ENCODE measurements at regions not wholly inside any gene's neighbourhood (a gene's known extent, or its start where the extent isn't known, plus 50 kb on each side); places are given as distances from the start of the nearest gene placed in this dataset.

- Histone ChIP-seq H3K4me1 (ENCODE audit: control insufficient read depth in 5 of 5, insufficient read depth in 5 of 5, low read length in 5 of 5) (no peaks in the 10 kb centered on the region), H3K9ac (ENCODE audit: insufficient read depth in 1 of 2, low read length in 2 of 2) (no peak overlapping the region), H3K27ac (ENCODE audit: low read depth in 1 of 2, low read length in 1 of 2) (no peak overlapping the region), H3K4me3 (no peak overlapping the region), H3K27me3 (ENCODE audit: control insufficient read depth in 3 of 3, insufficient read depth in 3 of 3, low read length in 2 of 3) (no peaks in the 10 kb centered on the region), H3K9me3 (ENCODE audit: control insufficient read depth in 4 of 4, insufficient read depth in 3 of 4, low read length in 3 of 4) (no peaks in the 10 kb centered on the region), H3K36me3 (ENCODE audit: control insufficient read depth in 4 of 4, insufficient read depth in 4 of 4, low read length in 4 of 4) (no peaks in the 10 kb centered on the region)
- WGBS, 2 donors: 64 to 83% methylated on average over 2 of the region's 2 CpGs
- TF ChIP-seq CTCF (IDR thresholded peaks at IDR 0.05; ENCODE audit: control extremely low read depth, extremely low read depth): no peak
- ATAC-seq (ENCODE audit: insufficient read depth, low FRiP score) (no peak), DNase-seq (no peak)
Observed at GRCh38 chr5:115372146-115372545, 75.7 kb upstream of the CCDC112 start.

GRCh38 chr5:115369430-115370144 is 73.1 kb upstream of the CCDC112 start:
- Histone ChIP-seq H3K36me3 (ENCODE audit: control insufficient read depth in 4 of 4, insufficient read depth in 4 of 4, low read length in 4 of 4) (no peaks in the 10 kb centered on the region), H3K4me1 (ENCODE audit: control insufficient read depth in 5 of 5, insufficient read depth in 5 of 5, low read length in 5 of 5) (no peaks in the 10 kb centered on the region), H3K9me3 (ENCODE audit: control insufficient read depth in 4 of 4, insufficient read depth in 3 of 4, low read length in 3 of 4) (no peaks in the 10 kb centered on the region), H3K4me3 (no peak overlapping the region), H3K27ac (ENCODE audit: low read depth in 1 of 2, low read length in 1 of 2) (no peak overlapping the region), H3K27me3 (ENCODE audit: control insufficient read depth in 3 of 3, insufficient read depth in 3 of 3, low read length in 2 of 3) (no peaks in the 10 kb centered on the region), H3K9ac (ENCODE audit: insufficient read depth in 1 of 2, low read length in 2 of 2) (no peak overlapping the region)
- TF ChIP-seq CTCF (IDR thresholded peaks at IDR 0.05; ENCODE audit: control extremely low read depth, extremely low read depth): no peak
- WGBS, 2 donors: 93 to 94% methylated on average over 12 of the region's 12 CpGs
- DNase-seq (no peak), ATAC-seq (ENCODE audit: insufficient read depth, low FRiP score) (no peak)

- ATAC-seq (ENCODE audit: insufficient read depth, low FRiP score): no peak
Observed at GRCh38 chr5:115366223-115366622, 69.8 kb upstream of the CCDC112 start.

More at GRCh38 chr5:115366223-115366622, 69.8 kb upstream of the CCDC112 start:
- Histone ChIP-seq H3K9ac (ENCODE audit: insufficient read depth in 1 of 2, low read length in 2 of 2) (no peak overlapping the region), H3K9me3 (ENCODE audit: control insufficient read depth in 4 of 4, insufficient read depth in 3 of 4, low read length in 3 of 4) (no peaks in the 10 kb centered on the region), H3K4me3 (no peak overlapping the region), H3K27ac (ENCODE audit: low read depth in 1 of 2, low read length in 1 of 2) (no peak overlapping the region), H3K36me3 (ENCODE audit: control insufficient read depth in 4 of 4, insufficient read depth in 4 of 4, low read length in 4 of 4) (no peaks in the 10 kb centered on the region), H3K27me3 (ENCODE audit: control insufficient read depth in 3 of 3, insufficient read depth in 3 of 3, low read length in 2 of 3) (no peaks in the 10 kb centered on the region), H3K4me1 (ENCODE audit: control insufficient read depth in 5 of 5, insufficient read depth in 5 of 5, low read length in 5 of 5) (no peaks in the 10 kb centered on the region)
- no peak for TF ChIP-seq CTCF (IDR thresholded peaks at IDR 0.05; ENCODE audit: control extremely low read depth, extremely low read depth)
- DNase-seq: no peak
- WGBS, 2 donors: 56 to 61% methylated on average over 2 of the region's 2 CpGs
